B cell (primary cell): ENCODE measurements at regions not wholly inside any gene's neighbourhood (a gene's known extent, or its start where the extent isn't known, plus 50 kb on each side); places are given as distances from the start of the nearest gene placed in this dataset.

Experiments
- EZH2 ChIP-seq: IDR thresholded peaks from 2 replicates; pipeline ENCODE4 v1.6.1; 2012; ENCODE audit warnings: borderline replicate concordance, low read depth, mild to moderate bottlenecking, moderate library complexity, low read length; ENCODE audit not compliant: insufficient read depth, poor library complexity, severe bottlenecking
- TF ChIP-seq, protein P1 (sequence below): fragments of 200-600 bp; IDR thresholded peaks from one replicate; pipeline ENCODE4 v1.8.0; 2022; ENCODE audit warnings: antibody characterized with exemption, mild to moderate bottlenecking

DNA sequence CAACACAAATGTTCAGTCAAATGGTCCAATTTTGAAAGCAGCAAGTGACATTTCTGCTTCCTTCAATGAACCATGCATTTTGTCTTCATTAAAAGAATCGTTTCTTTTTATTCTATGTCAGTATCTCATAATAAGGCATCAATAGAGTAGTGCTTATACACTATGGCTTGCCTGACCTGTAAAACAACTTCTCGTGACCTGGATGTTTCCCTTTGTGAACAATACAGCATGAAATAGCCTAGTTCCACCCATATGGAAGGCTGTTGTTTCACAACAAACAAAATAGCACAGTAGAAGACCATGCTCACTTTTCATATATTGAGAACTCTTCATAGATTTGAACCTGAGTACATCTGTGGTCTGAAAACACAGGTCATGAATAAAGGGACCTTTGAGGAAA lies 104.3 kb upstream of the PIK3C3 start:
- TF ChIP-seq EZH2: no peak
- TF ChIP-seq, protein P1, sequence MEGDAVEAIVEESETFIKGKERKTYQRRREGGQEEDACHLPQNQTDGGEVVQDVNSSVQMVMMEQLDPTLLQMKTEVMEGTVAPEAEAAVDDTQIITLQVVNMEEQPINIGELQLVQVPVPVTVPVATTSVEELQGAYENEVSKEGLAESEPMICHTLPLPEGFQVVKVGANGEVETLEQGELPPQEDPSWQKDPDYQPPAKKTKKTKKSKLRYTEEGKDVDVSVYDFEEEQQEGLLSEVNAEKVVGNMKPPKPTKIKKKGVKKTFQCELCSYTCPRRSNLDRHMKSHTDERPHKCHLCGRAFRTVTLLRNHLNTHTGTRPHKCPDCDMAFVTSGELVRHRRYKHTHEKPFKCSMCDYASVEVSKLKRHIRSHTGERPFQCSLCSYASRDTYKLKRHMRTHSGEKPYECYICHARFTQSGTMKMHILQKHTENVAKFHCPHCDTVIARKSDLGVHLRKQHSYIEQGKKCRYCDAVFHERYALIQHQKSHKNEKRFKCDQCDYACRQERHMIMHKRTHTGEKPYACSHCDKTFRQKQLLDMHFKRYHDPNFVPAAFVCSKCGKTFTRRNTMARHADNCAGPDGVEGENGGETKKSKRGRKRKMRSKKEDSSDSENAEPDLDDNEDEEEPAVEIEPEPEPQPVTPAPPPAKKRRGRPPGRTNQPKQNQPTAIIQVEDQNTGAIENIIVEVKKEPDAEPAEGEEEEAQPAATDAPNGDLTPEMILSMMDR: no peak
